Loucy (cell line): ENCODE measurements at regions not wholly inside any gene's neighbourhood (a gene's known extent, or its start where the extent isn't known, plus 50 kb on each side); places are given as distances from the start of the nearest gene placed in this dataset.

Experiments
- EZH2phosphoT487 ChIP-seq: fragments of 200-600 bp; IDR thresholded peaks from 2 replicates; pipeline ENCODE4 v1.6.1; 2018; ENCODE audit warnings: antibody characterized with exemption, mild to moderate bottlenecking, moderate library complexity, borderline replicate concordance
- TF ChIP-seq, protein P1 (sequence below): fragments of 200-600 bp; sonication (generic); conservative IDR thresholded peaks from 2 replicates; pipeline ENCODE4 v1.5.1; 2014; ENCODE audit warnings: mild to moderate bottlenecking, antibody characterized with exemption, low read length

GRCh38 chr7:10721289-10721688, 252.4 kb upstream of the PHF14 start:
- TF ChIP-seq, protein P1, sequence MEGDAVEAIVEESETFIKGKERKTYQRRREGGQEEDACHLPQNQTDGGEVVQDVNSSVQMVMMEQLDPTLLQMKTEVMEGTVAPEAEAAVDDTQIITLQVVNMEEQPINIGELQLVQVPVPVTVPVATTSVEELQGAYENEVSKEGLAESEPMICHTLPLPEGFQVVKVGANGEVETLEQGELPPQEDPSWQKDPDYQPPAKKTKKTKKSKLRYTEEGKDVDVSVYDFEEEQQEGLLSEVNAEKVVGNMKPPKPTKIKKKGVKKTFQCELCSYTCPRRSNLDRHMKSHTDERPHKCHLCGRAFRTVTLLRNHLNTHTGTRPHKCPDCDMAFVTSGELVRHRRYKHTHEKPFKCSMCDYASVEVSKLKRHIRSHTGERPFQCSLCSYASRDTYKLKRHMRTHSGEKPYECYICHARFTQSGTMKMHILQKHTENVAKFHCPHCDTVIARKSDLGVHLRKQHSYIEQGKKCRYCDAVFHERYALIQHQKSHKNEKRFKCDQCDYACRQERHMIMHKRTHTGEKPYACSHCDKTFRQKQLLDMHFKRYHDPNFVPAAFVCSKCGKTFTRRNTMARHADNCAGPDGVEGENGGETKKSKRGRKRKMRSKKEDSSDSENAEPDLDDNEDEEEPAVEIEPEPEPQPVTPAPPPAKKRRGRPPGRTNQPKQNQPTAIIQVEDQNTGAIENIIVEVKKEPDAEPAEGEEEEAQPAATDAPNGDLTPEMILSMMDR: no peak
- TF ChIP-seq EZH2phosphoT487: no peak
